K562 (cell line): ENCODE measurements at regions not wholly inside any gene's neighbourhood (a gene's known extent, or its start where the extent isn't known, plus 50 kb on each side); places are given as distances from the start of the nearest gene placed in this dataset.

Experiments
- ATAC-seq: fragments of 200-7000 bp; cut with Tn5 transposase; 3 replicates; pipeline ENCODE4 v1.9.1; 2020; ENCODE audit warnings: moderate library complexity
- BruUV-seq: library from RNA; stranded (reverse); fragments of 400-500 nt; replicated peaks from 2 replicates; lab custom pipeline; 2021; lab: Mats Ljungman, UMichigan
- CTCF ChIA-PET: fragments of 300-600 bp; formaldehyde crosslinking; extraction: SDS; loops from one replicate; lab custom pipeline; 2021; ENCODE audit warnings: low intra/inter-chr PET ratio; lab: Yijun Ruan, JAX
- POLR2A ChIA-PET: fragments of 300-600, 350-650 bp; sonication (Branson Sonifier 250); formaldehyde crosslinking; extraction: SDS; loops from one replicate; lab custom pipeline; 2021; ENCODE audit warnings: antibody characterized with exemption, inconsistent platforms; lab: Yijun Ruan, JAX
- DNase-seq, 4 experiments: peaks; one replicate each; pipeline versions ENCODE4 v3.0.0 to v3.0.0-alpha.2; 2011 to 2018; ENCODE audit warnings: low spot score in 3 of 4, mixed read lengths in 3 of 4; ENCODE audit errors: extremely low read depth in 1 of 4
- FAIRE-seq: peaks from 2 replicates; lab custom pipeline; 2011; peaks lifted over from hg19 to GRCh38; lab: Jason Lieb, UNC
- H2AFZ ChIP-seq: 2 replicates; pipeline ENCODE4 v1.6.0; 2011; ENCODE audit warnings: low read depth, low read length, control low read depth, inconsistent platforms
- H3K27ac ChIP-seq: fragments of 200-600 bp; 3 replicates; pipeline ENCODE4 v1.8.0; 2011; ENCODE audit warnings: low read depth, mild to moderate bottlenecking, control low read depth, inconsistent platforms, low read length, moderate library complexity, mixed read lengths; ENCODE audit errors: extremely low read depth
- H3K27me3 ChIP-seq, 2 experiments: fragments of 300-600 bp in 1 of 2; 2 replicates in 1 of 2; 3 replicates in 1 of 2; pipeline versions ENCODE4 v1.6.0 to v1.8.0; 2011; ENCODE audit warnings: inconsistent platforms in 2 of 2, low read length in 2 of 2, mild to moderate bottlenecking in 1 of 2, mixed read lengths in 1 of 2, moderate library complexity in 1 of 2; ENCODE audit not compliant: control insufficient read depth in 2 of 2, insufficient read depth in 2 of 2
- H3K36me3 ChIP-seq: fragments of 300-600 bp; 3 replicates; pipeline ENCODE4 v1.8.0; 2011; ENCODE audit warnings: mild to moderate bottlenecking, low read length, inconsistent platforms; ENCODE audit not compliant: control insufficient read depth, insufficient read depth
- H3K4me1 ChIP-seq, 2 experiments: fragments of 200-600 bp in 1 of 2; replicated peaks in 1 of 2; 2 replicates in 1 of 2; 3 replicates in 1 of 2; pipeline versions ENCODE4 v1.5.1 to v1.8.0; 2011; ENCODE audit warnings: inconsistent platforms in 2 of 2, low read length in 2 of 2, mild to moderate bottlenecking in 1 of 2, mixed read lengths in 1 of 2, moderate library complexity in 1 of 2; ENCODE audit not compliant: control insufficient read depth in 2 of 2, insufficient read depth in 2 of 2
- H3K4me2 ChIP-seq: 2 replicates; pipeline ENCODE4 v1.6.1; 2011; ENCODE audit warnings: low read length, control low read depth, inconsistent platforms, mixed read lengths; ENCODE audit not compliant: insufficient read depth
- H3K4me3 ChIP-seq: fragments of 200-600 bp; sonication (generic), shearing (Covaris generic); 2 replicates; pipeline ENCODE4 v1.5.1; 2016; ENCODE audit warnings: control low read depth, inconsistent platforms
- H3K79me2 ChIP-seq: fragments of 200-600 bp; 3 replicates; pipeline ENCODE4 v1.8.0; 2011; ENCODE audit warnings: low read length, inconsistent platforms; ENCODE audit not compliant: control insufficient read depth, insufficient read depth
- H3K9ac ChIP-seq, 2 experiments: 2 replicates each; pipeline versions ENCODE4 v1.6.0 to v1.6.1; 2011; ENCODE audit warnings: low read depth in 2 of 2, low read length in 2 of 2, control low read depth in 1 of 2, inconsistent platforms in 1 of 2, mild to moderate bottlenecking in 1 of 2, mixed read lengths in 1 of 2; ENCODE audit not compliant: insufficient read depth in 1 of 2
- H3K9me1 ChIP-seq: one replicate; pipeline ENCODE4 v1.6.0; 2011; ENCODE audit warnings: inconsistent platforms, mild to moderate bottlenecking, low read length, moderate library complexity; ENCODE audit not compliant: control insufficient read depth, insufficient read depth
- H3K9me3 ChIP-seq: replicated peaks from 2 replicates; pipeline ENCODE4 v1.5.1; 2011; ENCODE audit warnings: low read depth, low read length, inconsistent platforms; ENCODE audit not compliant: control insufficient read depth, insufficient read depth
- H4K20me1 ChIP-seq: replicated peaks from 2 replicates; pipeline ENCODE4 v1.6.1; 2011; ENCODE audit warnings: low read length, inconsistent platforms, mixed read lengths; ENCODE audit not compliant: control insufficient read depth, insufficient read depth
- CHCHD3 ChIP-seq: fragments of 250-450 bp; sonication (Bioruptor Pico); IDR thresholded peaks from 2 replicates; pipeline ENCODE4 v2.1.2; 2022; ENCODE audit warnings: mild to moderate bottlenecking
- E2F8 ChIP-seq: fragments of 450-650 bp; IDR thresholded peaks from 2 replicates; pipeline ENCODE4 v1.7.1; 2018; ENCODE audit warnings: mild to moderate bottlenecking, low read depth; ENCODE audit not compliant: partially characterized antibody
- MXD1 ChIP-seq: fragments of 250-450 bp; sonication (Bioruptor Pico); IDR thresholded peaks from 2 replicates; pipeline ENCODE4 v1.8.0; 2021; ENCODE audit warnings: borderline replicate concordance, mild to moderate bottlenecking, moderate library complexity; ENCODE audit not compliant: poor library complexity, severe bottlenecking
- PKNOX1 ChIP-seq: fragments of 450-650 bp; IDR thresholded peaks from 2 replicates; pipeline ENCODE4 v1.6.1; 2016
- SMAD1 ChIP-seq: fragments of 150-350 bp; IDR thresholded peaks from 2 replicates; pipeline ENCODE4 v1.6.1; 2014; ENCODE audit warnings: low read length, low read depth; ENCODE audit not compliant: partially characterized antibody
- ZHX1 ChIP-seq: fragments of 150-350 bp; conservative IDR thresholded peaks from 2 replicates; pipeline ENCODE4 v1.6.1; 2014; ENCODE audit warnings: low read length
- ZNF232 ChIP-seq: sonication (generic); formaldehyde crosslinking; IDR thresholded peaks from 2 replicates; pipeline ENCODE4 v1.8.0; 2022; ENCODE audit warnings: mild to moderate bottlenecking, missing genetic modification reagents
- ZNF764 ChIP-seq: fragments of 250-450 bp; sonication (Bioruptor Pico); IDR thresholded peaks from 2 replicates; pipeline ENCODE4 v1.4.0; 2020; ENCODE audit warnings: low read depth, mild to moderate bottlenecking, moderate library complexity
- WGBS: fragments of 100-300 bp; shearing (Covaris generic); methylation state at CpG from one replicate; pipeline ENCODE4 v1.1.6; 2016; ENCODE audit warnings: low coverage, mixed read lengths; ENCODE audit not compliant: insufficient coverage; ENCODE audit errors: missing lambda C conversion rate; 5-methylcytosine and 5-hydroxymethylcytosine counted together
- in situ Hi-C: fragments of 300-500 bp; cut with MboI; formaldehyde crosslinking; loops from 4 replicates; pipeline ENCODE4 v1.15.0; 2018; ENCODE audit warnings: inconsistent platforms, mixed read lengths
- intact Hi-C: fragments of 100-400 bp; cut with micrococcal nuclease; formaldehyde crosslinking; loops from 2 replicates; pipeline ENCODE4 v1.14.2; 2022

GRCh38 chr17:79285973-79286372, 211.3 kb downstream of the ENGASE start:
- Histone ChIP-seq H3K27ac (no peak overlapping the region), H3K9me3 (no peaks in the 10 kb centered on the region), H3K36me3 (no peaks in the 10 kb centered on the region), H3K27me3 (peaks cover 4 to 36% of the 10 kb centered on the region in 2 experiments; a peak in 3 of 5 replicates), H3K9me1 (no peaks in the 10 kb centered on the region), H4K20me1 (peaks cover 8% of the 10 kb centered on the region), H3K4me2 (no peak overlapping the region), H3K4me1 (no peaks in the 10 kb centered on the region), H3K4me3 (no peak overlapping the region), H3K79me2 (no peaks in the 10 kb centered on the region), H3K9ac (no peak overlapping the region), H2AFZ (no peak overlapping the region)
- CTCF ChIA-PET: no interaction called here
- ATAC-seq (no peak), DNase-seq (no peak), FAIRE-seq (no peak)
- POLR2A ChIA-PET: no interaction called here
- in situ Hi-C loops: no loop called here
- TF ChIP-seq ZHX1 (no peak), SMAD1 (no peak), ZNF764 (CRISPR knock-in tag) (no peak), E2F8 (no peak), PKNOX1 (no peak), MXD1 (no peak), ZNF232 (CRISPR knock-in tag) (no peak), CHCHD3 (CRISPR knock-in tag) (no peak)
- BruUV-seq: no TSS peak
- intact Hi-C loops: no loop called here
- 0% methylated on average over 5 of the region's 5 CpGs for WGBS
